Fibroblast of lung (primary cell): ENCODE measurements at regions not wholly inside any gene's neighbourhood (a gene's known extent, or its start where the extent isn't known, plus 50 kb on each side); places are given as distances from the start of the nearest gene placed in this dataset.
"Not testable (repeated sequence)": the region's sequence is repeated elsewhere in the genome, so short reads cannot be mapped to it uniquely, and the experiment has no call there.

ENCODE experiments used
- CTCF ChIP-seq, 2 donors: IDR thresholded peaks in 1 of 2; conservative IDR thresholded peaks in 1 of 2; 1 replicate in 1 of 2; 2 replicates in 1 of 2; pipeline ENCODE4 v1.5.1; 2011 to 2012; ENCODE audit warnings: low read length in 2 of 2, control low read depth in 1 of 2, inconsistent platforms in 1 of 2, low read depth in 1 of 2, mild to moderate bottlenecking in 1 of 2
- EZH2 ChIP-seq: IDR thresholded peaks from 2 replicates; pipeline ENCODE4 v1.5.1; 2012; ENCODE audit warnings: low read length, control low read depth, mild to moderate bottlenecking; ENCODE audit errors: missing control alignments

DNA sequence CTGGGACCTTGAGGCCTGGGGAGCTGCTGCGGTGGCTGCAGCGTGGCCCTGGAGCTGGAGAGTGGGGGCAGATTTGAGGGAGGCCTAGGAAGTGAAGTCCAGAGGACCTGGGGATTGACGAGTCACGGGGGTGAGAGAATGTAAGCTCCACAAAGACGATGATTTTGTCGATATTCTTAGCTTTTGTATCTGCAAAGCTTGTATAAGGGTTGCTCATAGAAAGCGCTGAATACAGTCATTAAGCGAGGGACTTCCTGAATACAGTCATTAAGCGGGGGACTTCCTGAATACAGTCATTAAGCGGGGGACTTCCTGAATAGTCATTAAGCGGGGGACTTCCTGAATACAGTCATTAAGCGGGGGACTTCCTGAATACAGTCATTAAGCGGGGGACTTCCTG is 89.3 kb upstream of the FRMD1 start:
- not testable (repeated sequence) for TF ChIP-seq CTCF (conservative IDR thresholded peaks at IDR 0.05 in 1 of 2, IDR thresholded peaks at IDR 0.05 in 1 of 2; ENCODE audit: low read depth in 1 of 2, low read length in 2 of 2); EZH2
